Mammary epithelial cell (primary cell): ENCODE measurements at regions not wholly inside any gene's neighbourhood (a gene's known extent, or its start where the extent isn't known, plus 50 kb on each side); places are given as distances from the start of the nearest gene placed in this dataset.

ENCODE experiments used
- CTCF ChIP-seq, 2 donors: IDR thresholded peaks in 1 of 2; conservative IDR thresholded peaks in 1 of 2; 2 replicates each; pipeline ENCODE4 v1.5.1; 2011 to 2012; ENCODE audit warnings: inconsistent platforms in 2 of 2, low read length in 2 of 2, mild to moderate bottlenecking in 2 of 2, control low read depth in 1 of 2, low read depth in 1 of 2; ENCODE audit not compliant: insufficient read depth in 1 of 2; ENCODE audit errors: extremely low read depth in 1 of 2
- EZH2 ChIP-seq: IDR thresholded peaks from 2 replicates; pipeline ENCODE4 v1.6.1; 2012; ENCODE audit warnings: low read length, inconsistent platforms, borderline replicate concordance

GRCh38 chr6:44642870-44643522 lies 255.5 kb downstream of the CDC5L start:
- TF ChIP-seq CTCF (conservative IDR thresholded peaks at IDR 0.05 in 1 of 2, IDR thresholded peaks at IDR 0.05 in 1 of 2; ENCODE audit: extremely low read depth in 1 of 2, insufficient read depth in 1 of 2, low read depth in 1 of 2, low read length in 2 of 2) (no peak), EZH2 (no peak)
